CD4-positive, alpha-beta memory T cell (primary cell): ENCODE measurements at regions not wholly inside any gene's neighbourhood (a gene's known extent, or its start where the extent isn't known, plus 50 kb on each side); places are given as distances from the start of the nearest gene placed in this dataset.

ENCODE experiments used
- CTCF ChIA-PET: fragments of 350-600 bp; sonication (Branson Sonifier 250); formaldehyde crosslinking; loops from one replicate; lab custom pipeline; 2021; ENCODE audit warnings: inconsistent platforms; ENCODE audit not compliant: partially characterized antibody; lab: Charles Lee
- POLR2A ChIA-PET: fragments of 350-600 bp; sonication (Branson Sonifier 250); formaldehyde crosslinking; loops from one replicate; lab custom pipeline; 2021; ENCODE audit not compliant: partially characterized antibody; lab: Charles Lee
- DNase-seq, 5 donors: peaks; one replicate each; pipeline versions ENCODE4 v3.0.0 to v3.0.0-alpha.2; 2020 to 2022; ENCODE audit warnings: mixed read lengths in 1 of 5
- H3K27ac ChIP-seq: one replicate; pipeline ENCODE4 v1.7.0; 2013; ENCODE audit warnings: low read depth, low read length
- H3K27me3 ChIP-seq: 2 replicates; pipeline ENCODE4 v1.7.0; 2013; ENCODE audit warnings: mild to moderate bottlenecking, low read length, moderate library complexity; ENCODE audit not compliant: insufficient read depth
- H3K36me3 ChIP-seq: 2 replicates; pipeline ENCODE4 v1.7.0; 2013; ENCODE audit warnings: mild to moderate bottlenecking, low read length, moderate library complexity; ENCODE audit not compliant: insufficient read depth
- H3K4me1 ChIP-seq: 2 replicates; pipeline ENCODE4 v1.7.0; 2013; ENCODE audit warnings: mild to moderate bottlenecking, low read length, moderate library complexity; ENCODE audit not compliant: insufficient read depth
- H3K4me3 ChIP-seq, 2 donors: one replicate each; pipeline ENCODE4 v1.7.0; 2013; ENCODE audit warnings: low read length in 2 of 2, mild to moderate bottlenecking in 1 of 2
- H3K9me3 ChIP-seq, 2 donors: one replicate each; pipeline ENCODE4 v1.7.0; 2013; ENCODE audit warnings: low read length in 2 of 2, control low read depth in 1 of 2; ENCODE audit not compliant: control insufficient read depth in 1 of 2
- H3K27ac Mint-ChIP-seq, 7 donors: one replicate each; pipeline ENCODE4 v1.8.0; 2020 to 2021; ENCODE audit warnings: mixed read lengths in 7 of 7, mild to moderate bottlenecking in 6 of 7, inconsistent platforms in 3 of 7, moderate library complexity in 3 of 7
- H3K27me3 Mint-ChIP-seq, 2 donors: one replicate each; pipeline ENCODE4 v1.8.0; 2020 to 2021; ENCODE audit warnings: mixed read lengths in 2 of 2
- H3K36me3 Mint-ChIP-seq, 2 donors: one replicate each; pipeline ENCODE4 v1.8.0; 2020 to 2021; ENCODE audit warnings: mixed read lengths in 2 of 2, inconsistent platforms in 1 of 2, mild to moderate bottlenecking in 1 of 2
- H3K4me1 Mint-ChIP-seq, 4 donors: one replicate each; pipeline ENCODE4 v1.8.0; 2020 to 2021; ENCODE audit warnings: mixed read lengths in 4 of 4, mild to moderate bottlenecking in 1 of 4
- H3K4me3 Mint-ChIP-seq, 8 donors: one replicate each; pipeline ENCODE4 v1.8.0; 2020 to 2021; ENCODE audit warnings: mixed read lengths in 8 of 8, mild to moderate bottlenecking in 7 of 8, moderate library complexity in 6 of 8, inconsistent platforms in 3 of 8
- H3K9me3 Mint-ChIP-seq, 8 donors: one replicate each; pipeline ENCODE4 v1.8.0; 2020 to 2021; ENCODE audit warnings: mixed read lengths in 8 of 8, mild to moderate bottlenecking in 5 of 8, inconsistent platforms in 3 of 8, moderate library complexity in 1 of 8
- intact Hi-C: fragments of 100-400 bp; cut with micrococcal nuclease; formaldehyde crosslinking; loops from one replicate; pipeline ENCODE4 v1.15.1; 2023

DNA sequence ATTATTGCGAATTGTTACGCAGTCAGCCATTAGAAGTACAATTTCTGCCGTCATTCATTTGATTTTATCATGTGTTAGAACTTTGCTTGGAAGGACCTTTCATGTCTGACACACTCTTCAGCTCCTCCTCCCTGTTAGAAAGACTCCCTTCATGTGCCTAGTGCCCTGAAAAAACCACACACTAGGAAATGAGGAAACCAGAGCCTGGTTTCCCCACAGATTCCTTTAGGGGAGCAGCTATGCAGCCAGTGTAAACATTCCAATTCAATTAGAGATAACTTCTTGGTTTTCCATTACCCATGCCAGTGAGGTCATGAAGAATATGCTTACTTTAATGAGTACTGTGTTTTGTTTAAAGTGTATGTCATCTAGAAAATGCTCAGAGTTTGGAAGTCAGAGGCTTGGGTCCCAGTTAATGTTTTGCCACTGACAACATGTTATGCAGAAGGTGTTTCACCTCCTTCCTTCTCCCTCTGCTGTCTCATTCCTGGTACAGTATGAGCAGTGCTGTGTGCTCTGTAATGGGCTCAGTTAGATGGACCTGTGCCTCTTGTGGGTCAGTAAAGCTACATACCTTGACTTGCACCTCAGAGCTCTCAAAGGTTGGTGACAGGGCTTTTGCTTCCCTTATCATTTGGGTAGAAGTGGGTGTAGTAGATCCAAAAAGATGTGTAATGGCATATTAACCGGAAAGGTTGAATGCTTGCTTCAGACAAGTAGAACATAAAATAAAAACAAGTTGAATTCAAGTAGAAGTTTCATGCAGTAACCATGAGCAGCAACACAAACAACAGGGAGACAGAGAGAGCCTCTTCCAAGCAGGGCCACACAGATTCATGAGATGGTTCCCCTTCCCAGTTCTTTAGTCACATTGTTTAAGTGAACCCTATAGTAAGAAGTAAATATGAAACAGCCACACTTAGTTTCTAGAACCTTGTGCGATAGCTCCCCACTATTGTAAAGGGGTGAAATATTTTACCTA lies 52.6 kb upstream of the TNFAIP8 start:
- DNase-seq: no peak
- intact Hi-C loops: loop anchor here (10.0 kb wide), 1 partner anchor 118 kb away; no protein-coding TSS in a partner anchor
- Mint-ChIP-seq H3K4me3 (peak overlapping the region; percentile 17 to 96 (median 74)), H3K4me1 (peaks cover 64 to 97% (median 79%) of the 10 kb centered on the region in 4 donors), H3K9me3 (peaks cover 0 to 16% (median 8%) of the 10 kb centered on the region in 8 donors), H3K27me3 (no peaks in the 10 kb centered on the region), H3K36me3 (peaks cover 37 to 38% of the 10 kb centered on the region in 2 donors), H3K27ac (peak overlapping the region; percentile 80 to 99 (median 94))
- ChIA-PET POLR2A (interaction anchor here (0.9 to 23.0 kb wide), 14 partner anchors 10 to 232 kb away, joined by 3 to 564 read pairs (median 6); partner anchors contain the start of gene DMXL1), CTCF (interaction anchor here (0.7 to 7.6 kb wide), 15 partner anchors 8 to 315 kb away, joined by 3 to 45 read pairs (median 5); partner anchors contain the start of gene DTWD2)
- peak overlapping the region; percentile 43 for H3K27ac ChIP-seq
- no peaks in the 10 kb centered on the region for H3K36me3 ChIP-seq
- H3K4me3 ChIP-seq: peak overlapping the region; percentile 13 to 17
- H3K4me1 ChIP-seq: peaks cover 83% of the 10 kb centered on the region
- no peaks in the 10 kb centered on the region for H3K27me3 ChIP-seq
- H3K9me3 ChIP-seq: no peaks in the 10 kb centered on the region

- Histone ChIP-seq H3K36me3 (no peaks in the 10 kb centered on the region), H3K27ac (peak overlapping the region; percentile 13), H3K9me3 (no peaks in the 10 kb centered on the region), H3K4me3 (no peak overlapping the region), H3K4me1 (peaks cover 97% of the 10 kb centered on the region), H3K27me3 (no peaks in the 10 kb centered on the region)
- Mint-ChIP-seq H3K36me3 (peaks cover 40 to 43% of the 10 kb centered on the region in 2 donors), H3K4me3 (peak overlapping the region; percentile 54 to 96 (median 72)), H3K4me1 (peaks cover 74 to 100% (median 84%) of the 10 kb centered on the region in 4 donors), H3K27me3 (no peaks in the 10 kb centered on the region), H3K9me3 (peaks cover 0 to 10% (median 0%) of the 10 kb centered on the region in 8 donors), H3K27ac (peak overlapping the region; percentile 66 to 99 (median 94))
- DNase-seq: no peak
- ChIA-PET CTCF (interaction anchor here (1.0 to 7.6 kb wide), 7 partner anchors 11 to 316 kb away, joined by 3 to 45 read pairs (median 10); partner anchors contain the start of gene DTWD2), POLR2A (interaction anchor here (0.7 to 23.0 kb wide), 9 partner anchors 8 to 273 kb away, joined by 3 to 564 read pairs (median 10); partner anchors contain the start of gene DMXL1)
- intact Hi-C loops: loop anchor here (5.0 to 10.0 kb wide), 2 partner anchors 120 to 282 kb away; no protein-coding TSS in a partner anchor
These were observed 51.2 kb upstream of the TNFAIP8 start for GRCh38 chr5:119304439-119305211.
